ENCODE measurements at regions not wholly inside any gene's neighbourhood (a gene's known extent, or its start where the extent isn't known, plus 50 kb on each side); places are given as distances from the start of the nearest gene placed in this dataset.
"Not testable (repeated sequence)": the region's sequence is repeated elsewhere in the genome, so short reads cannot be mapped to it uniquely, and the experiment has no call there.

GRCh38 chr7:83306502-83306901 is 143.8 kb upstream of the PCLO start:
- DNase-seq (ENCODE audit: low spot score) = no peak
- intact Hi-C loops (cut with DNase I) = no loop called here

GRCh38 chr7:83305027-83305426 is 142.3 kb upstream of the PCLO start:
- intact Hi-C loops (cut with DNase I) = no loop called here
- DNase-seq (ENCODE audit: low spot score) = no peak

DNA sequence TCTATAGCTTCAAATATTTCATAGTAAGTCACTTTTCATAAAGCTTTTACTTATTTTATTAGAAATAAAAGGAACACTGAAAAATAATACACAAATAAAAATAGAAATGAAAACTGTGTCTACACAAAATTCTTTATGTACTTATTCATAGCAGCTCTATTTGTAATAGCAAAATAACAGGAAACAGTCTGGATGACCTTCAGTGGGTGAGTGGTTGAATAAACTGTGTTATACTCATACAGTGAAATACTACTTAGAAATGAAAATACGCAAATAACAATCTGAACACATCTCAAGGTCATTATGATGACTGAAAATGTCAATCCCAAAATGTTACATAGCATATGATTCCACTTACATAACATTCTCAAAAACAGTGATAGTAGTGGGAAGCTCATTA is 138.7 kb upstream of the PCLO start:
- intact Hi-C loops (cut with DNase I) = no loop called here
- DNase-seq (ENCODE audit: low spot score) = no peak

DNA sequence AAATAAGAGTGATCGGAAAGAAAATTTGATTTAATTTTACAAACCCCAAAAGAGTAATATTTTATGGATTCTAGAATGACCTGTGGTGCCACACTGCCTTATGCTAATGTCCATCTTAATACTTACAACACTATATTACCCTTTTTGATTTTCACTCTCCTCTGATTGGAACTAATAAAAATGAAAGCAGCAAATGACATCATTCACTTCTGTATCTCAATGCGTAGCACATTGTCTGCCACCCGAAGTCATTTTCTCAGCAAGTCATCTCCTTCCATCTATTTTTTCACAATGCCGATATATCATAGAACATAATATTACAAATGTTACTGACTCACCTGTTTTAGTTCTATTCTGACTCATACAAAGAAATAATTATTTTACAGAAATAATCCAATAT is 127.5 kb upstream of the PCLO start:
- DNase-seq (ENCODE audit: low spot score) = no peak
- intact Hi-C loops (cut with DNase I) = no loop called here

- DNase-seq (ENCODE audit: low spot score) = no peak
- intact Hi-C loops (cut with DNase I) = no loop called here
Observed at GRCh38 chr7:83289419-83289993, 126.8 kb upstream of the PCLO start.

- intact Hi-C loops (cut with DNase I) = no loop called here
- DNase-seq (ENCODE audit: low spot score) = no peak
Observed at GRCh38 chr7:83280671-83281070, 118.0 kb upstream of the PCLO start.

DNA sequence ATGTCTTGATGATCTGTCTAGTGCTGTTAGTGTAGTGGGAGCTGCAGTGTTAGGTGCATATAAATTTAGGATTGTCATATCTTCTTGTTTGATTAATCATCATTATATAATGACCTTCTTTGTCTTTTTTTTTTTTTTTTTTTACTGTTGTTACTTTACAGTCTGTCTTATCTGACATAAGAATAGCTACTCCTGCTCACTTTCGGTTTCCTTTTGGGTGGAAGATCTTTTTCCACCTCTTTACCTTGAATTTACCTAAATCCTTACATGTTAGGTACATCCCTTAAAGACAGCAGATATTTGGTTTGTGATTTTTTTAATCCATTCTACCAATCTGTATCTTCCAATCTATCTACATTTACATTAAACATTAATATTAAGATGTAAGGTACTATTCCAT is 113.6 kb upstream of the PCLO start:
- intact Hi-C loops (cut with DNase I) = loop anchor here (10.0 kb wide), 1 partner anchor 461 kb away; no protein-coding TSS in a partner anchor
- DNase-seq (ENCODE audit: low spot score) = no peak

GRCh38 chr7:83273699-83274098 is 111.0 kb upstream of the PCLO start:
- intact Hi-C loops (cut with DNase I) = loop anchor here (10.0 kb wide), 1 partner anchor 459 kb away; no protein-coding TSS in a partner anchor
- no peak for DNase-seq (ENCODE audit: low spot score)

DNA sequence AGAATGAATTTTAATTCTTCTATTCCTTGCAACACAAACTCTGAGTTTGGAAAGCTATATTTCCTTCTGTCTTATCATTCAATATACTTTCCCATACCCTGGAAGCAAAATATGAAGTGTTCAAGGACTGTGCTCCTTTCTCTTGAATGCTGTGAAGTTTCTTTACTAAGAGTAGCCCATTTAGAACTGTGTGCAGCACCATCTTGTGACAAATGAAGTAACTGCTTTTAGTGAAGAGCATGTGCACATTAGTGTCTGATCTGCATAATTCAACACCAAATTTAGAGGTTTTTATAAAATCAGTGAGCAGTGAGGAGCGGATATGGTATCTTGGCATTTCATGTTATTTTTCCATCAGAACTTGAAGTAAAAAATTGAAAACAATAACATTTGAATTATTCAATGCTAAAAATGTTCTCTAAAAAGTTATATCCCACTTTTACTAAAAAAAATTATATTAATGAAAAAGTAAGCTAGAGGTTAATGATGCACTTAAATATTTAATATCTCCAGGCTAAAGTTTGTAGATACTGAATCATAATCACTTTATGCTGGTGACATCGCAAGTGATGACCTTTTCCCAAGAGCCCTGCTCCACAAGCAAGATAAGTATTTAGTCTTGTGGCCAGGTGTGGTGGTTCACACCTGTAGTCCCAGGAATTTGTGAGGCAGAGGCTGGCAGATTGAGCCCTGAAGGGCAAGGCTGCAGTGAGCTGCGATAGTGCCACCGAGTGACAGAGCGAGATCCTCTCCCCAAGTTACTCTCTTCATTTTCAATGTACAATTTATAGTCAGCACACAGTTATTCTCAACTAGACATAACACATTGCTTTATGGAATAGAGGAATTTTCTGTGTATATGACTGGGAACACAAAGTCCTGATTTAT is 108.8 kb upstream of the PCLO start:
- no peak for DNase-seq (ENCODE audit: low spot score)
- intact Hi-C loops (cut with DNase I) = loop anchor here (10.0 kb wide), 1 partner anchor 457 kb away; no protein-coding TSS in a partner anchor

GRCh38 chr7:83270407-83270806 is 107.7 kb upstream of the PCLO start:
- intact Hi-C loops (cut with DNase I) = loop anchor here (10.0 kb wide), 1 partner anchor 456 kb away; no protein-coding TSS in a partner anchor
- DNase-seq (ENCODE audit: low spot score) = no peak

DNA sequence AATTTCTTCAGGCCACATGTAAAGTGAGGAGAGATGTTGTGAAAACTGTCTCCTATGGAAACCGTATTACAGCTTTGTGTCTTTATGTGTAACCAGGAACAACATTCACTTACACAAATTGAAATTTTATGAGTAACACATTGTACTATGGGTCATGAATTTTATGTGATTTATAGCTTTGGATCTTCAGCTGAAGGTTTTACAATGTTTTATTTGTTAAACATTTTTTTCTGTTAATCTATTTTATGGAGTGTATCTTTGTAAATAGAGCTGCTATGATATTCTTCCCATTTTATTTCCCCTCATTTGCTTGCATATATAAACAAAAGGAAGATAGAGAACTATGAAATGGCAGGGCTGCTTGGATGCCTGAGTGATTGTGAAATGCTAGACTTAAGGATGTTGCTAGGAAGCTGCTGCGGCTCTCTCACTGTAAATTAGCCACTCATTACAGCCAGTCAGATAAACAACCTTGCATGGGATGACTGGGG is 104.5 kb upstream of the PCLO start:
- no peak for DNase-seq (ENCODE audit: low spot score)
- intact Hi-C loops (cut with DNase I) = no loop called here

GRCh38 chr7:83263442-83264034 is 100.9 kb upstream of the PCLO start:
- DNase-seq (ENCODE audit: low spot score); intact Hi-C loops (cut with DNase I): not testable (repeated sequence)

- intact Hi-C loops (cut with DNase I) = no loop called here
- DNase-seq (ENCODE audit: low spot score) = no peak
Observed at GRCh38 chr7:83259064-83259463, 96.4 kb upstream of the PCLO start.

- no peak for DNase-seq (ENCODE audit: low spot score)
- intact Hi-C loops (cut with DNase I) = no loop called here
Observed at GRCh38 chr7:83248000-83248399, 85.3 kb upstream of the PCLO start.

- intact Hi-C loops (cut with DNase I); DNase-seq (ENCODE audit: low spot score): not testable (repeated sequence)
Observed at GRCh38 chr7:83219231-83219630, 56.5 kb upstream of the PCLO start.

DNA sequence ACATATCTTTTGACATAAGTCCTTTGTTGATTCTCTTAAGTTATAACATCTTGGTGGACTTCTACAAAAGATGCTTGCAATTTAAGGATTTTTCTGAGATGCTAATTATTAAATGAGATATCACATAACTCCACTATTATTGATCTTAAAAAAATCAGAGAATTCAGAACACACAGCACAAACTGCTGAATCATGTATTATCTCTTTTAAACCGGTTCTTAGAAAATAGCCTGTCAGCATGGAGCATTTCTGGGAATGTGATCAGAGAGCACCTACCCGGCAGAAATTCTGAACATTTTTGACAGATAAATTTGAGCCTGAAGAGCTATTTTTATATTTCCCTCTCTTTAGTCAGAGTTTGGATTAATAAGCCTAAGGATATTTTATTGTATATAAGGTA is 50.2 kb upstream of the PCLO start:
- intact Hi-C loops (cut with DNase I) = no loop called here

More for the DNA sequence above, 50.2 kb upstream of the PCLO start:
- no peak for DNase-seq (ENCODE audit: low spot score)

Data from cardiac septum (tissue), 1 donor.